Amygdala (tissue), 56 donors: ENCODE measurements at regions not wholly inside any gene's neighbourhood (a gene's known extent, or its start where the extent isn't known, plus 50 kb on each side); places are given as distances from the start of the nearest gene placed in this dataset.
A peak's percentile ranks its signal among the peaks of the same experiment; 100 is the strongest.

Experiments
- DNase-seq, 56 donors: peaks; one replicate each; lab custom pipeline; 2025; lab: John Stamatoyannopoulos, UW

DNA sequence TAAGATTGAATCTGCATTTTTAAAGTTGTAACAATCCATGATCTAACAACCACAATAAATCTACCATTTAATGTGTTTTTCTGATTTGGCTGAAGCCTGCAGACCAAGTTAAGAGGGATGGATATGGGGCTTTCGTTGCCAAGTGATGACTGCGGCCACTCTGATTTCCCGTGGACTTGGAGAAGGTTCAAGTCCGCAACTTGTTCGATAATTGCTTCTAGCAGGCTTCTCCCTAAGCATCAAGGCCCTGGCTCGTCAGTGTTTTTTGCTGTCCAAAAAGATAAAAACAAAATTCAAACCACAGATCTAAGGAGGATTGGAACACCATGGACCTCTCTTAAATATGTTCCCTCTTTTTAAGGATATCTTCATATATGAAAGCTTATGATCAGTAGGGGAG is 256.6 kb downstream of the CNTN3 start:
- no peak for DNase-seq

- no peak for DNase-seq
Measured at GRCh38 chr3:74353039-74353438, 261.4 kb downstream of the CNTN3 start.

GRCh38 chr3:74352166-74352565 is 262.3 kb downstream of the CNTN3 start:
- DNase-seq = no peak

- DNase-seq = peak in 14 of 56 donors; percentile 0 to 31 (median 6)
Measured at GRCh38 chr3:74351213-74351612, 263.2 kb downstream of the CNTN3 start.

GRCh38 chr3:74349015-74349414 is 265.4 kb downstream of the CNTN3 start:
- no peak for DNase-seq

GRCh38 chr3:74347563-74348268 is 266.7 kb downstream of the CNTN3 start:
- no peak for DNase-seq

- no peak for DNase-seq
Measured at GRCh38 chr3:74346896-74347295, 267.6 kb downstream of the CNTN3 start.

DNA sequence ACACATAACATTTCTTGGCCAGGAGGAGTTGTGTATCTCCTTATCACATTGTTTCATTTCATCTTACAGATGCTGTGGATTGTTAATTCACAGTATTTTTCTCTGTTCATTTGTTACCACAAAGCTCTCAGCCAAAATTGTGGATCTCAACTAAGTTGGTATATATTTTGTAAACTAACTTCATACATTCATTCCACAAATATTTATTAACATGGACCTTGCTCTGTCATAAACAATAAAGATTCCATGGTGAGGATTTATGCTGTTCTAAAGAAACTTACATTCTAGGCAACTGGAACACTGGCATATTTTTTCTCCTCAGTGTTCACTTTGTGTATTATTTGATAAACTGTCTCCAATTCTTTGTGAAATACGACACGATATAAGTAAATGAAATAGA is 268.8 kb downstream of the CNTN3 start:
- DNase-seq = no peak

GRCh38 chr3:74344865-74345440 is 269.5 kb downstream of the CNTN3 start:
- no peak for DNase-seq

DNA sequence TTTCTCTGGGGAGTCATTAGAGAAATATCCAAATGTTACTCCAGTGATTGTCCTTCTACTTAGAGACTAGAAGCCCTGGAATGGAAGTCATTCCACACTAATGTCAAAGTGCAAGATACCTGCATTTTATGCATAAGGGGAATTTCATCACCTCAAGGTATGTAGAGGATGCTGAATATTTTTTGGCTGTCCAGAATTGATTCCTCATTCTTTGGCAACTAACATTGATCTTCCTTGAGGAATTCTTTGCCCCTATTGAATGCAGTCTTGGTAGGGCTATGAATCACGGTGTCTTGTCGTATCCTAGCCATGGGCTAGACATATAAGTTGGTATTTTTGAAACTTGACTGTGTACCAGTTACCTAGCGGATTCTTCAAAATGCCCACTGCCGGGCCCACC is 271.1 kb downstream of the CNTN3 start:
- no peak for DNase-seq

- DNase-seq = no peak
Measured at GRCh38 chr3:74338998-74339397, 275.5 kb downstream of the CNTN3 start.

DNA sequence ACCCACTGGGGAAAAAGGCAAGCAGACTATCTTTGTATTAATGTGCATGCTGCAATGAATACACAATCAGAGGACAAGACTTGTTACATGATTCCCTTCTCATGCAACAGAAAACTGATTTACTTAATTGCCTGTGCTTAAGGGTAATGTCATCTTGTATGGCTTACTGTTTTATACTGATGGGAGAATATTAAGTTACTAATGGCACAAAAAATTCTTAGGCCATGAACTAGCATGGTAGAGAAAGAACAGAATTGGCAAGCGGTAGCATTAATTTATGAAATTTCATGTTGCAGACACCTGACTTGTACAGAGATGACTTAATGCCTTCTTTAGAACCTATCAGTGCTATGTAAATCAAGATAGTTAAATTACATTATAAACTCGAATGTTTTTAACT is 282.3 kb downstream of the CNTN3 start:
- no peak for DNase-seq

- no peak for DNase-seq
Measured at GRCh38 chr3:74331711-74332110, 282.7 kb downstream of the CNTN3 start.

GRCh38 chr3:74329096-74329495 is 285.4 kb downstream of the CNTN3 start:
- DNase-seq = no peak

DNA sequence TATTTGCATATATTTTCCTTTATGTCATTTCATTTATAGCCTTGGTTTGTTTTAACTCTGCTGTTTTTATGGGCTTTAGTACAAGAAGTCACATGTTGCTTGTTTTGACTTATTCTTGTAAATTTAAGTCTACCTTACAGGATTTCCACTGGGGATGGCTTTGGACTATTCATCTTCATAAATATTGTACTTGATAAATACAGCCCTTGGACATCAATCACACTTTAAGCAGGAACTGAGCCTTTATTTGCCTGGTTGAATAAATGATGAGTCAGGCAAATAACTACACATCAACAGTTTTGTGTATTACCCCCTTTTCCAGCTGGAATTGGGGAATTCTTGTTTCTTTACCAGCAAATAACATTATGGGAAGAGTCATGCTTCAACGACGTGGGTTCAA is 286.0 kb downstream of the CNTN3 start:
- DNase-seq = no peak

DNA sequence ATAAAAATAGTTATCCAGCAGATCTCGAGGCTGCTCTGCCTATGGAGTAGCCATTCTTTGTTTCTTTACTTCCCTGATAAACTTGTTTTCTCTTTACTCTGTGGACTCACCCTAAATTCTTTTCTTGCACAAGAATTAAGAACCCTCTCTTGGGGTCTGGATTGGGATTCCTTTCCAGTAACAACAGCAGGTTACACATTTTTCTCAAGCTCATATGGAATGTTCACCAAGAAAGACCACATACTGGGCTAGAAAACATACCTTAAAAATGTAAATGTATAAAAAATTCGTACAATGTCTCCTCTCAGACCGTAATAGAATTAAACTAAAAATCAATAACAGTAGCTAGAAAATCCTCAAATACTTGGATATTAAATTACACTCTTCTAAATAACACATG is 299.2 kb downstream of the CNTN3 start:
- no peak for DNase-seq

- no peak for DNase-seq
Measured at GRCh38 chr3:74314696-74315095, 299.8 kb downstream of the CNTN3 start.

DNA sequence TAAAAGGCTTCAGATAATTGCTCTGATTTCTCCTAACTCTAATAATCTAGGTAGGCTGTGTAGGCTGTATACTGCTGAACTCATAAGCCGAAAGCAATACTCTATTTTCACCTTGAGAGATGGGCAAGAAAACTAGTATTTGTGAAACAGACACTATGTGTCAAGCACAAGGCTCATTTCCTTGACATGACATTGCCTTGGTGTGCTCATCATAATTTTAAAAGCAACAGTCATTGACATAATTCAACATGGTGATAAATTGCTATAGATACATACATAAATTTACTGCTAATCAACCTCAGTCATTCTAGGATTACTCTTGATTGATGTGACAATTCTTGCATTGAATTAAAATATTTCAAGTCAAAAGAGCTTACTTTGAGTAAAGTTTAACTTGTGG is 304.7 kb downstream of the CNTN3 start:
- no peak for DNase-seq

DNA sequence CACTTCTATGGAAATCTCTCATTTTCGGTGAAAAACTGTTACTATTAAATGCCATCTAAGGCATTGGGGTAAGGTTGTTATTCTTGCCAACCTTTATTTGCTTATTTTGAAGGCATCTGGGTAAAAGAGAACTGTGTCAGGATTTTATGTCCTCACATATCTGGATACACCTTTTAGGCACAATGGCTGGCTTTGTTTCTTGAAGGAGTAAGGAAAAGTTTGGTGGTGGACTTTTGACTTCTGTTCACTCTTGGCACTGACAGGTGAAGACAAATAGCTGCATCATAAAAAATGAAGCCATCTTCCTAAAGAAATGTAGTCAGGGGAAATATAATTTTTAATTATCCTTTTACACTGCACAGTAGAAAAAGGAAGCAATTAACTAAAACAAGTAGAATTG is 310.0 kb downstream of the CNTN3 start:
- no peak for DNase-seq

DNA sequence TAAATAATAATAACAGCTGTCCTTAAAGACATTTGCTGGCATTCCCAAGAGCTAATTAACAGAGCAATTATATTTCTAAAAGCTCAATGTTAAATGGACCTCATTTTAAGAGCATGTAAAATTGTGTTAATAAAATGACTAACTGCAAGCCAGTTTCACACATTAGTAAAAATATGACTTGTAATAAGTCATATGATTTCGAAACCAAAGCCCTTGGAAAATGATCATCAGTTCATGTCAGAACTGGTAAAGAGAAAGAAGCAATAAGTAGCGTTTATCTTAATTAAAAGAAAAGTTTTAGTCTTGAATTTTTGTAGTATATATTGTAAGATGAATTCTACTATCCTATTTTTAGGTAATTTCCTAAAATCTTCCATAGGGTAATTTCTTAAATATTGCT is 310.7 kb downstream of the CNTN3 start:
- no peak for DNase-seq

DNA sequence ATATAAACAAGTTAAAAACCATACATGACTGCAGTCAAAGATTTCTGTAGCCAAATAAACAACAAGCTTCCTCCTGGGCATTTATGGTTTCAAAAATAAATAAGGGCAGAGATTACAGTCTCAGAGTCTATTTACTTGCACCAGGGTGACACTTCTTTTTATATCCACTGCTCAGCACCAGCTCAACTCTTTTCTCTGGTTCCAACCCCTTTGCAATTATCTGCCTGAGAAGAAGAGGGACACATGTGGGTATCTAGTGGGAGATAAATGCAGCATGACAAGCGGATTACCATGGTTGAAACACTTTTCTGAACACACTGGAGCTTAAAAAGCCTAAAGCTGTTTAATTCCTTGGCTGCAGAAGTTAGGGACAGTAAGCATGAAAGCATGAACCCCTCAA is 311.5 kb downstream of the CNTN3 start:
- no peak for DNase-seq

DNA sequence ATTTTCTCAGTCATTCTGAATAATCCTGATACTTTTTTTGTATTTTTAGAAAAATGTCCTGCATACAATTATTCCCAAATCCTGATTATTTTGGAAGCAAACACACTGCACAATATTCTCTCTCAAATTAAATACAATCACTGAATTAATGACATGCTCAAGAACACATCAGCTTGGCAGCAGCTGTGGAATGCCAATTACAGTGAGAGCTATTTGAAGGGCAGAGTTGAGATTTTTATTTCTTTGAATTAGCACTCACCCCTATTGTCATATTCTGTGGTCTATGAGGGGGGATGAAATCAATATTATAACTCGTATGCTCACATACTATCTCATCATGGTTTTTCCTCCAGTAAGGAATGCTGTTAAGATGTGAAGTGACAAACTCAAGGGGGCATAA is 312.2 kb downstream of the CNTN3 start:
- DNase-seq = no peak

DNA sequence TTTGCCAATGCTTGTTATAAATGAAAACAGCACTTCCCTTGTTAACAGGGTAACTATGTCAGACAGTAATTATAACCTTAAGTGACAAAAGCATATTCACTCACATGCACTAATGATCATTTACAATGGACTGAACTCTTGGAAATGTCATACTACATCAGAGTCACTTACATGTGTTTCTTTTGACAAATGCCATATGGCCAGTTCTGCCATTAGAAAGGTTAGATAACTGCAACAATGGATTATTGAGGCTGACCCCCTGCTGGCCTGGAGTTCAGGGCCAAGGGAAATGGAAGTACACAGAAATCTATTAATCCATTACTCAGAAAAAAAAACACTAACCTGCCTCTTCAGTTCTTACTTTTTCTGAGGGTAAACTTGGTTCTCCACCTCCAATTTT is 313.4 kb downstream of the CNTN3 start:
- no peak for DNase-seq
